Naive B cell (primary cell): ENCODE measurements at regions not wholly inside any gene's neighbourhood (a gene's known extent, or its start where the extent isn't known, plus 50 kb on each side); places are given as distances from the start of the nearest gene placed in this dataset.
"Not testable (repeated sequence)": the region's sequence is repeated elsewhere in the genome, so short reads cannot be mapped to it uniquely, and the experiment has no call there.

Experiments
- ATAC-seq, 2 donors: fragments of 150-1000 bp; cut with Tn5 transposase; 2 replicates each; pipeline ENCODE4 v1.10.0; 2021; ENCODE audit warnings: low read depth in 2 of 2, mild to moderate bottlenecking in 2 of 2, moderate library complexity in 2 of 2
- DNase-seq: peaks from one replicate; pipeline ENCODE4 v3.0.0; 2022
- H3K27ac Mint-ChIP-seq, 6 donors: one replicate each; pipeline ENCODE4 v1.8.0; 2020 to 2022; ENCODE audit warnings: mild to moderate bottlenecking in 6 of 6, mixed read lengths in 6 of 6, moderate library complexity in 5 of 6, inconsistent platforms in 2 of 6
- H3K27me3 Mint-ChIP-seq, 3 donors: one replicate each; pipeline ENCODE4 v1.8.0; 2021 to 2022; ENCODE audit warnings: mixed read lengths in 3 of 3, mild to moderate bottlenecking in 1 of 3
- H3K36me3 Mint-ChIP-seq, 2 donors: one replicate each; pipeline ENCODE4 v1.8.0; 2020 to 2022; ENCODE audit warnings: mixed read lengths in 2 of 2, inconsistent platforms in 1 of 2, mild to moderate bottlenecking in 1 of 2
- H3K4me1 Mint-ChIP-seq, 3 donors: one replicate each; pipeline ENCODE4 v1.8.0; 2020 to 2022; ENCODE audit warnings: mixed read lengths in 3 of 3, inconsistent platforms in 1 of 3, mild to moderate bottlenecking in 1 of 3, moderate library complexity in 1 of 3
- H3K4me3 Mint-ChIP-seq, 8 donors: one replicate each; pipeline ENCODE4 v1.8.0; 2020 to 2022; ENCODE audit warnings: mild to moderate bottlenecking in 8 of 8, mixed read lengths in 8 of 8, moderate library complexity in 8 of 8, inconsistent platforms in 2 of 8
- H3K9me3 Mint-ChIP-seq, 7 donors: one replicate each; pipeline ENCODE4 v1.8.0; 2020 to 2022; ENCODE audit warnings: mixed read lengths in 7 of 7, mild to moderate bottlenecking in 5 of 7, inconsistent platforms in 2 of 7, moderate library complexity in 1 of 7

DNA sequence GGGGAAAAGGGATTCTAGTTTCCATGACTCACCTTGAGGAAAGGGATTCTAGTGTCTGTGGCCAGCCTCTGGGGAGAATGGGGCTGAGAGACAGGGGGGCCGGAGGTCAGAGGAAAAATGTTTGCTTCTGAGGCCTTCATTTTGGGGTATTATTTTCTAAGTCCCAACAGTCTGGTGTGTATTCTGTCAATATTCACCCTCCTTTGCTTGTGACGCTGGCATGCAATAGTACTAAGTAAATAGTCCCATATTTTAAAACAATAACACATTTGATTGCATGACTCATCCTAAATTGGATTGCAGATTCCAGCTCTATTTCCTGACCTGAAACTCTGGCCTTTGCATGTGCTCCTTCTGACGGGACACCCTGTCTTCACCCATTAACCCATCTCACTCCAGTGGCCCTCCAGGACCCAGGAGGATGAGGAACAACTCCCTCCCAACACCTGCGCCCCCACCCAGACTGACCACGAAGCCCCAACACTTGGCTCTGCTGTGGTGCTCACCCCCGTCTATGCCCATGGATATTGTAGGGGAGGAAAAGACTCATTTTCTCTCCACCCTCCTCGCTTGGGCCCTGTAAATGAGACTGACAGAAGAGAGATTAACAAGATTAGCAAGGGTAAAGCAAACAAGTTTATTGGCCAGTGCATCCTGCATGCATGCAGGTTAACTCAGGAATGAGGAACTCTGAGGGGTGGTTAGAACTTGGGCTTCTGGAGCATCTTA is 495.6 kb upstream of the KLF6 start:
- Mint-ChIP-seq H3K4me1 (no peaks in the 10 kb centered on the region), H3K9me3 (no peaks in the 10 kb centered on the region), H3K27ac (peak overlapping the region in 1 of 6 donors; percentile 85), H3K36me3 (no peaks in the 10 kb centered on the region), H3K4me3 (no peak overlapping the region), H3K27me3 (peaks cover 0 to 5% (median 0%) of the 10 kb centered on the region in 3 donors)
- ATAC-seq: no peak
- DNase-seq: no peak

DNA sequence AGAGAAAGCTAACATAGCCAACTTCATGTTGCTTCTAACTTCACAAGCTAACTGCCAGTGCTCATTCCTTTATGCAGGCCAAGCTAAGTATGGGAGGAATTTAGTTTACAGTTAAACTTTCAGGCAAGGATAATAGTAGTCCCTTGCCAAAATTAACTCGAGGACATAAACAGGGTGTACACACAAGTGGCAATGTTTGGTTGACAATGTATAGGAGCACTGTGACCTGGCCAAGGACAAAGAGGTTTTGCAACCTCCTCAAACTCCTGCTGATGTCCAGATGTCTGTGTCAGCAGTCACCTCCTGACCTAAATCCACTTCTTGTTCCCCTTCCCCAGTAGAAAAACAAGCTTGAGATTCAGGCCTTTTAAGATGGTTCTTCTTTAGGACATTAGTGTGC is 494.6 kb upstream of the KLF6 start:
- H3K27ac Mint-ChIP-seq: no peak overlapping the region
- H3K4me3 Mint-ChIP-seq: no peak overlapping the region
- no peak for DNase-seq
- no peak for ATAC-seq
- H3K4me1 Mint-ChIP-seq: no peaks in the 10 kb centered on the region
- H3K27me3 Mint-ChIP-seq: peaks cover 0 to 5% (median 0%) of the 10 kb centered on the region in 3 donors
- H3K36me3 Mint-ChIP-seq: no peaks in the 10 kb centered on the region
- peaks cover 0 to 2% (median 0%) of the 10 kb centered on the region in 7 donors for H3K9me3 Mint-ChIP-seq

DNA sequence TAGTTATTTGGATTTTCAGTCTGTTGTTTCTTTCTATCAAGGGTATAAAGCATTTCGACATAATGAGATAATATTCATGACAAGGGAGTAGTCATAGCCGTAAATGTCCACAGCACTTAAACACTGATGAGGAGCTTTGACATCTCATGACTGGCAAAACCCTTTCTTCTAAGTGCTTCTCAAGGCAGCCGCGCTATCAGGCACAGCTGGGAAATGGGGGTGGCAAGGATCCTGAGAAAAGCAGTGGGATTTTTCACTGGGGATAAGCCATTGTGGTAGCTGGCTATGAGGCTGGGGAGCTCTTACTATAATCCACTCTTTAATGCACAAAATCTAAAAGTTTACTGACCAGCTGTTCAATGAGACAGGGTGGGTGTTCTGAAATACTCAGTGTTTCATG is 493.2 kb upstream of the KLF6 start:
- DNase-seq (no peak), ATAC-seq (no peak)
- Mint-ChIP-seq H3K36me3 (peaks cover 0 to 5% of the 10 kb centered on the region in 2 donors), H3K27me3 (peaks cover 0 to 5% (median 0%) of the 10 kb centered on the region in 3 donors), H3K4me1 (no peaks in the 10 kb centered on the region), H3K27ac (no peak overlapping the region), H3K4me3 (no peak overlapping the region), H3K9me3 (peaks cover 0 to 5% (median 0%) of the 10 kb centered on the region in 7 donors)

DNA sequence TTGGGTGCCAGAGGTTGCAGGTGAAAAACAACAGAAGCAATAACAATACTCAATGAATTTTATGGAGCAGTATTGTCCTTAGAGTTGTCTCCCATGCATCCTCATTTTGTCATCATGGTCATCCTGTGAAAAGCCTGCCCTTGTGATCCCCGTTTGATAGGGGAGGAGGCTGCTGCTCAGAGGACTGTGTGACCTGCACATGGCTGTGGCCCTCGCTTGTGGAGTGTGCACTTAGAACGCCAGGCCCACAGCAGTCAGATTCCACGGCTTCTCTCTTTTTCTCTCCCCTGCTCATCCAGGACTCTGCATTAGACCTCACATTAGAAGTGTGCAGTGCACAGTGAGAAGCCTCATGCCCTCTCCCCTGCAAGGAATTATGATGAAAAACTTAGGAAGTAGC is 491.1 kb upstream of the KLF6 start:
- no peak for DNase-seq
- H3K27ac Mint-ChIP-seq: no peak overlapping the region
- no peaks in the 10 kb centered on the region for H3K4me1 Mint-ChIP-seq
- H3K4me3 Mint-ChIP-seq: no peak overlapping the region
- ATAC-seq: no peak
- peaks cover 0 to 3% (median 0%) of the 10 kb centered on the region in 3 donors for H3K27me3 Mint-ChIP-seq
- H3K9me3 Mint-ChIP-seq: peaks cover 0 to 5% (median 0%) of the 10 kb centered on the region in 7 donors
- H3K36me3 Mint-ChIP-seq: peaks cover 0 to 5% of the 10 kb centered on the region in 2 donors

DNA sequence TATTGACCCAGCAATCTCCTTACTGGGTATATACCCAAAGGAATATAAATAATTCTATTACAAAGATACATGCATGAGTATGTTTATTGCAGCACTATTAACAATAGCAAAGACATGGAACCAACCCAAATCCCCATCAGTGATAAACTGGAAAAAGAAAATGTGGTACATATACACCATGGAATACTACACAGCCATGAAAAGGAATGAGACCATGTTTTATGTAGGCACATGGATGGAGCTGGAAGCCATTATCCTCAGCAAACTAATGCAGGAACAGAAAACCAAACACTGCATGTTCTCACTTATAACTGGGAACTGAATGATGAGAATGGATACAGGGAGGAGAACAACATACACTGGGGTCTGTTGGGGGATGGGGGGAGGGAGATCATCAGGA is 489.7 kb upstream of the KLF6 start:
- H3K27ac Mint-ChIP-seq, H3K4me3 Mint-ChIP-seq, H3K27me3 Mint-ChIP-seq, H3K4me1 Mint-ChIP-seq, DNase-seq, ATAC-seq, H3K36me3 Mint-ChIP-seq, H3K9me3 Mint-ChIP-seq: not testable (repeated sequence)

DNA sequence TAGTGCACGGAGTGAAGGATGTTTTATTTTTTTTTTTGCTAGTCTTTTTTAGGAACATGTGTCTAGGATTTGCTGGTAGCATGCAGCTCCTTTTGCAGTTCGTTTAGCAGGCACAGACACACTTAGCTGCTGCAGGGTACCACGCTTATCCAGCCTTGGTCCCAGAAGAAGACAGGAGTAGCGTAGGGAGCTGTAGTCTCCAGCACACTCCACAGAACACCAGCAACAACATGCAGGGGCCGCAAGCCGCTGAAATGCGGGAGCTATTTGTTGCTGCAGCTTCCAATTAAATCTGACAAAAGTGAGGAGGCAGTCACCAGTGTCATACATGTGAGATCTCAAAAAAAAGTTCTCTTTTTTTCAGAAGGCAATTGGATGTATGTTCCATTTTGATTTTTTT is 486.2 kb upstream of the KLF6 start:
- no peak overlapping the region for H3K27ac Mint-ChIP-seq
- DNase-seq (no peak), ATAC-seq (no peak)
- no peak overlapping the region for H3K4me3 Mint-ChIP-seq
- peaks cover 0 to 3% (median 0%) of the 10 kb centered on the region in 3 donors for H3K27me3 Mint-ChIP-seq
- H3K9me3 Mint-ChIP-seq: peaks cover 0 to 5% (median 0%) of the 10 kb centered on the region in 7 donors
- H3K4me1 Mint-ChIP-seq: peaks cover 7 to 9% (median 9%) of the 10 kb centered on the region in 3 donors
- peaks cover 0 to 5% of the 10 kb centered on the region in 2 donors for H3K36me3 Mint-ChIP-seq

DNA sequence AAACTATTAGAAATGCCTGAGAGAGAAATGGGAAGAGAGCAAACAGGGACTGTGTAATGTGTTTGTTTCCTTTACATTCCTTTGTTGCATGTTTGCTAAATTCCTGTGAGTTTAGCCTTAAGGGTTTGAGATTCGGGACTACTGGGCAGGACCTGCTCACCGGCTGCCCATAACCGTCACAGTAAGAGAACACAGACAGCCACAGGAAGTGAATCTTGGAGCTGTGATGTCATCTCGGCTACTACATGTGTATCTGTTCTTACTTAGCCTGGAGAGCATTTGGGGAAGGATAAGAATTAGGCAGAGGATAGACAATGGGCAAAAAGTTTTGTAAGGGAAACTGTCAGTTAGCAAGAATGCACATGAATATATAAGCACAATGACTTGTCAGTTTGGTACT is 485.1 kb upstream of the KLF6 start:
- H3K4me3 Mint-ChIP-seq: no peak overlapping the region
- peaks cover 0 to 3% (median 0%) of the 10 kb centered on the region in 3 donors for H3K27me3 Mint-ChIP-seq
- H3K36me3 Mint-ChIP-seq: peaks cover 0 to 5% of the 10 kb centered on the region in 2 donors
- peaks cover 0 to 5% (median 0%) of the 10 kb centered on the region in 7 donors for H3K9me3 Mint-ChIP-seq
- DNase-seq (no peak), ATAC-seq (no peak)
- peaks cover 13 to 16% (median 16%) of the 10 kb centered on the region in 3 donors for H3K4me1 Mint-ChIP-seq
- peak overlapping the region in 1 of 6 donors; percentile 4 for H3K27ac Mint-ChIP-seq

DNA sequence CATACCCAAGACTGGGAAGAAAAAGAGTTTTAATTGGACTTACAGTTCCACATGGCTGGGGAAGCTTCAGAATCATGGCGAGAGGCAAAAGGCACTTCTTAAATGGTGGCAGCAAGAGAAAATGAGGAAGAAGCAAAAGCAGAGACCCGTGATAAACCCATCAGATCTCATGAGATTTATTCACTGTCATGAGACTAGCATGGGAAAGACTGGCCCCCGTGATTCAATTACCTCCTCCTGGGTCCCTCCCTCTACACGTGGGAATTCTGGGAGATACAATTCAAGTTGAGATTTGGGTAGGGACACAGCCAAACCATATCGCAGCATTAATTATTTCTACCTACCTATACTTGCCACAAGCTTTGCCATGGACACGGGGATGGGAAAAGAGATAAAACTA is 483.5 kb upstream of the KLF6 start:
- not testable (repeated sequence) for DNase-seq, ATAC-seq, H3K4me3 Mint-ChIP-seq, H3K27me3 Mint-ChIP-seq, H3K36me3 Mint-ChIP-seq, H3K9me3 Mint-ChIP-seq
- Mint-ChIP-seq H3K4me1 (peaks cover 13 to 16% (median 16%) of the 10 kb centered on the region in 3 donors), H3K27ac (peak overlapping the region in 4 of 6 donors; percentile 7 to 56 (median 34))

DNA sequence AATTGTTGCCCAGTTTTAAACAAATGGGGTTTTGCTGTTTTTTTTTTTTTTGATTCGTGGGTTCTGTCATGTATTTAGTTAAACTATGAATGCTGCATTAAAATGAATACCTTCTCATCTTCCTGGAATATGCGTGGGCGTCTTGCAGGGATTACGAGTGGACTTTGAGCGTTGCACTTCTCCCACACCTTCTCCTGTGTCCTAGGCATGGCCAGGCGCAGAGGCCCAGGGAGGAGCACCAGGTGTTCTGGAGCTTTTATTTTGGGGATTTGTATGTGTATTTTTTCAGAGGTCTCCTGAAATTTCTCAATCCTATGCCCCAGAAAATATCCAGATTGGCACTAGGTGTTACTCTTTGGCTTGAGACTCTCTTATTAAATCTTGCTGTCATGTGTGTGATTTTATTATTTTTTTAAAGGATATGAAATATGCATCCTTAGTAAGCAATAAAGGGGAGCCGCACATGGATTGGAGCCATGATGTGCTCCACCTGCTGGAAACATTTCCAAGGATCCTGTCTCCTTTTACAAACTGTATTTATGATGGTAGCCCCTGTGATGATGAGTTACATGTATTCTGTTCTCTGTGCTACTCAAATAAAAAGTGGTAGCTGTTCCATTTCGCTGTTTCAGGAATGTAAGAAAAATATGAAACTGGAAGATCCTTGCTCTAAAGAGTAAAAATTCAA is 482.2 kb upstream of the KLF6 start:
- Mint-ChIP-seq H3K36me3 (no peaks in the 10 kb centered on the region), H3K4me1 (peaks cover 13 to 16% (median 16%) of the 10 kb centered on the region in 3 donors), H3K27ac (no peak overlapping the region), H3K27me3 (peaks cover 0 to 3% (median 0%) of the 10 kb centered on the region in 3 donors), H3K9me3 (peaks cover 0 to 2% (median 0%) of the 10 kb centered on the region in 7 donors), H3K4me3 (no peak overlapping the region)
- ATAC-seq (no peak), DNase-seq (no peak)

DNA sequence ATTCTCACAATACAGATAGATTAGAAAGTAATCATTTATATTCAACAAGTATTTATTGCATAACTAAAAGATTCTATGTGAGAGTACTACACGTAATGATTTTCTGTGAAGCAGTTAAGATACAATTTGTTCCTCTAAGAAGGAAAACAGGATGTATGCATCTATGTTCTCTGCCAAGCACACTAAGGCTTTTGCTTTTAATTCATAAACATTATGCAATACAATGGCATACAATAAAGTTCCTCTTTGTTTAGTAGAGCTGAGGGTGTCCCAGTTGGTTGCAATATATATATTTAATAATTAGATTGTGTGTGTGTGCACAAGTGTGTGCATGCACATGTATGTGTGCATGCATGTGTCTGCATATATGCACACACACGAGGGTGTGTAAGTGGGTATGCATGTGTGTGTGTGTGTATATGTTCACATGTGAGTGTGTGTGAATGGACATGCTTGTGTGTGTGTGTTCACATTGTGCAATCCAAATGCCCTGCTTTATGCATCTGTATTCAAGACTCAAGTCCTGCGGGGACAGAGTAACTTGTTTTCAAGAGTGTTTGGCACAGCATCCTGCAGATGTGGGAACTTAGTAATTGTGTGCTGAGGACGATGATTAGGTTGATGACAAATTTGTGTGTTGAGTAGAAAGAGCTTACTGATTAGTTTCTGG is 481.5 kb upstream of the KLF6 start:
- DNase-seq (no peak), ATAC-seq (no peak)
- Mint-ChIP-seq H3K4me3 (no peak overlapping the region), H3K27ac (no peak overlapping the region), H3K4me1 (peaks cover 13 to 16% (median 16%) of the 10 kb centered on the region in 3 donors), H3K9me3 (peaks cover 0 to 2% (median 0%) of the 10 kb centered on the region in 7 donors), H3K27me3 (peaks cover 0 to under 1% (median 0%) of the 10 kb centered on the region in 3 donors), H3K36me3 (no peaks in the 10 kb centered on the region)

DNA sequence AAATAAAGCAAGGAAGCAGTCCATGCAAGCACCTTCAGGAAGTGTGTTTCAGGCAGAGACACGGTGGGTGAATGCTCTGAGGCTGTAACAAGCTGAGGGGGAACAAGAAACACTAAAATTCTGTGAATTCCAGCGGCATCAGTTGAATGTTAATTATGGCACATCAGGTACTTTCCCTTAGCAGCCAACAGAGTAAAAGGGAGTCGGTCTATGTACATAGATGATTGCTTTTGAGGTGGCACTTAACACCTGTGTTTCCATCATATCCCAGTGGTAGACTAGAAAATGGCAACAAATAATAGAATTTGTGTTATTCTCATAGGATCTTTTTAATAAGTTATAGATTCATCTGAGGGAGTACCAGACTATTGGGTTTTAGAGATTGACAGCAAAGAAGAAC is 481.0 kb upstream of the KLF6 start:
- Mint-ChIP-seq H3K36me3 (no peaks in the 10 kb centered on the region), H3K9me3 (peaks cover 0 to 2% (median 0%) of the 10 kb centered on the region in 7 donors), H3K27ac (peak overlapping the region in 1 of 6 donors; percentile 14), H3K4me3 (no peak overlapping the region), H3K4me1 (peaks cover 13 to 16% (median 16%) of the 10 kb centered on the region in 3 donors), H3K27me3 (no peaks in the 10 kb centered on the region)
- DNase-seq (no peak), ATAC-seq (peak in 1 of 2 donors; percentile 35)

DNA sequence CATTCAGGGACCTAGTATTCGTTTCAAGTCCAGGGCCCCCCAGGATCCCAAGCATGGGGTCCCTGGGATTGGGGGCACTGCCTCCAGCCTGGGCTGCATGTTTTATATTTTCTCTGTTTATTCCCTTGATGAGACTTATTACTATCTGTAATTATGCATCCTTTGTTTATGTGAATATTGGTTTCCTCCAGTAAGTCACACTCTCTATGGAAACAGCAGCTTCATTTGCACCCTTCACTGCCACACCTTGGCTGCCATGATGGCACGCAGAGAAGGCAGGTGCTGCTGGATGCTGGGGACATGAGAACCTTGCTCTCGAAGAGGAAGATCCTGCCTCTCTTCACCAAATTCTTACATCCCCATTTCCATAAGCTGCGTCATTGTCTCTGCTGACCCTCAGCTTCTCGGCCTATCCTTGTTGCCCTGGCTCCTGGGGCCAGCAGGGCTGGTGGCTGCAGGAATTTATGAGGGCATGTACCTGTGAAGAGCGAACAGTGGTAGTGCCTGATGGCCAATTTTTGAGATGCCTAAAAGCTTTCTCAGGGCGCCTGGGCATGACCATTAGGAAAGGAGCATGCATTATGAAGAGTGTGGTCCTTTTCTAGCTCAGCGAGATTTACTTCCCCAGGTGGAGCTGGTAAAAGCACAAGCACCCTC is 479.3 kb upstream of the KLF6 start:
- Mint-ChIP-seq H3K27ac (peak overlapping the region in 1 of 6 donors; percentile 76), H3K36me3 (no peaks in the 10 kb centered on the region), H3K9me3 (peaks cover 0 to 2% (median 0%) of the 10 kb centered on the region in 7 donors), H3K27me3 (no peaks in the 10 kb centered on the region), H3K4me3 (no peak overlapping the region), H3K4me1 (peaks cover 13 to 16% (median 16%) of the 10 kb centered on the region in 3 donors)
- DNase-seq (no peak), ATAC-seq (no peak)

DNA sequence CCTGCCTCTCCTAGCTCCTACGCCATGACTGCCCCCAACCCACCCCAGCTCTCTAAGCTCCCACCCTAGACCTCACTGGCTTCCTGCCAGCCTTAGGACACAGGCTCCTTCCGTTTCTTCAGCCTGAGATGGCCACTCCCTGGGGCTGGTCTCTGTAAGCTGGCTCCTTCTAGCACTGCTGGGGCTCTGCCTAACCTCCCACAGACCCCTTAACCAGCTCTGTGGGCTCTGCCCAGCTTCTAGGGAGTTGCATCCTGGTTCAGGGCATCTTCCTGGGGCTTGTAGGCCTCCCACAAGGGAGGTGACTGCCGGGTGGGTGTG is 478.6 kb upstream of the KLF6 start:
- Mint-ChIP-seq H3K4me3 (no peak overlapping the region), H3K27ac (peak overlapping the region in 2 of 6 donors; percentile 42 to 76), H3K9me3 (peaks cover 0 to 2% (median 0%) of the 10 kb centered on the region in 7 donors), H3K4me1 (peaks cover 10 to 13% (median 12%) of the 10 kb centered on the region in 3 donors), H3K27me3 (peaks cover 0 to under 1% (median 0%) of the 10 kb centered on the region in 3 donors), H3K36me3 (no peaks in the 10 kb centered on the region)
- DNase-seq: no peak
- no peak for ATAC-seq
